Left cardiac atrium (tissue), 4 donors: ENCODE measurements at regions not wholly inside any gene's neighbourhood (a gene's known extent, or its start where the extent isn't known, plus 50 kb on each side); places are given as distances from the start of the nearest gene placed in this dataset.

Experiments used
- ATAC-seq, 2 donors: fragments of 200-7000 bp; cut with Tn5 transposase; one replicate each; pipeline ENCODE4 v1.9.1; 2020; ENCODE audit warnings: mild to moderate bottlenecking in 2 of 2, moderate library complexity in 2 of 2
- DNase-seq: peaks from one replicate; pipeline ENCODE4 v3.0.0-alpha.2; 2020
- intact Hi-C, 2 donors: fragments of 100-400 bp; cut with DNase I; formaldehyde crosslinking; loops; one replicate each; pipeline versions ENCODE4 v1.14.1 to v1.15.1; 2022 to 2023
- donor health status: DM: no; HTN: yes; CAD: no.
- donor health status: DM: no; HTN: yes; CAD: no; lungs with severe emphysema.
- donor health status: DM: yes; HTN: yes; CAD: no.
- donor health status: Dilated cardiomyopathy.

- intact Hi-C loops: no loop called here
- DNase-seq (no peak), ATAC-seq (no peak)
Measured at GRCh38 chr2:8267048-8267447, 414.8 kb upstream of the ID2 start.

- intact Hi-C loops: no loop called here
- peak in 1 of 2 donors; percentile 61 for ATAC-seq
Measured at GRCh38 chr2:8267721-8268120, 414.1 kb upstream of the ID2 start.

GRCh38 chr2:8268172-8268783 is 413.6 kb upstream of the ID2 start:
- peak; percentile 57 for DNase-seq
- peak; percentile 34 to 80 for ATAC-seq
- intact Hi-C loops: no loop called here

More at GRCh38 chr2:8267721-8268120, 414.1 kb upstream of the ID2 start:
- no peak for DNase-seq

- ATAC-seq (no peak), DNase-seq (no peak)
- intact Hi-C loops: no loop called here
Measured at GRCh38 chr2:8270699-8271098, 411.2 kb upstream of the ID2 start.

GRCh38 chr2:8271461-8271860 is 410.4 kb upstream of the ID2 start:
- DNase-seq (no peak), ATAC-seq (no peak)
- intact Hi-C loops: no loop called here

- DNase-seq (no peak), ATAC-seq (no peak)
- intact Hi-C loops: no loop called here
Measured at GRCh38 chr2:8276026-8276425, 405.8 kb upstream of the ID2 start.

GRCh38 chr2:8277921-8278571 is 403.8 kb upstream of the ID2 start:
- intact Hi-C loops: no loop called here
- ATAC-seq (peak; percentile 23 to 33), DNase-seq (no peak)

GRCh38 chr2:8278709-8279354 is 403.0 kb upstream of the ID2 start:
- intact Hi-C loops: no loop called here
- no peak for DNase-seq
- ATAC-seq: no peak

- ATAC-seq: no peak
- intact Hi-C loops: no loop called here
- no peak for DNase-seq
Measured at GRCh38 chr2:8279506-8279905, 402.4 kb upstream of the ID2 start.

GRCh38 chr2:8281234-8281633 is 400.6 kb upstream of the ID2 start:
- ATAC-seq (no peak), DNase-seq (no peak)
- intact Hi-C loops: no loop called here

GRCh38 chr2:8281950-8282857 is 399.7 kb upstream of the ID2 start:
- intact Hi-C loops: no loop called here
- no peak for DNase-seq
- ATAC-seq: peak; percentile 39 to 53

GRCh38 chr2:8282858-8283252 is 399.0 kb upstream of the ID2 start:
- DNase-seq: no peak
- intact Hi-C loops: no loop called here
- ATAC-seq: no peak

GRCh38 chr2:8285081-8285480 is 396.8 kb upstream of the ID2 start:
- intact Hi-C loops: no loop called here
- ATAC-seq: peak in 1 of 2 donors; percentile 10

GRCh38 chr2:8285898-8286297 is 396.0 kb upstream of the ID2 start:
- ATAC-seq (no peak), DNase-seq (no peak)
- intact Hi-C loops: no loop called here

More at GRCh38 chr2:8285081-8285480, 396.8 kb upstream of the ID2 start:
- DNase-seq: no peak

GRCh38 chr2:8288206-8288605 is 393.6 kb upstream of the ID2 start:
- intact Hi-C loops: no loop called here
- ATAC-seq (no peak), DNase-seq (no peak)

- DNase-seq (no peak), ATAC-seq (no peak)
- intact Hi-C loops: no loop called here
Measured at GRCh38 chr2:8289111-8289510, 392.7 kb upstream of the ID2 start.

- no peak for ATAC-seq
- intact Hi-C loops: no loop called here
- no peak for DNase-seq
Measured at GRCh38 chr2:8290771-8291352, 391.0 kb upstream of the ID2 start.

GRCh38 chr2:8296306-8296705 is 385.6 kb upstream of the ID2 start:
- DNase-seq: no peak

More at GRCh38 chr2:8296306-8296705, 385.6 kb upstream of the ID2 start:
- peak; percentile 19 to 74 for ATAC-seq
- intact Hi-C loops: no loop called here
